Tibial artery (tissue), 4 donors: ENCODE measurements at regions not wholly inside any gene's neighbourhood (a gene's known extent, or its start where the extent isn't known, plus 50 kb on each side); places are given as distances from the start of the nearest gene placed in this dataset.

Experiments used
- DNase-seq, 2 donors: peaks; one replicate each; pipeline ENCODE4 v3.0.0-alpha.2; 2019
- H3K27ac ChIP-seq, 2 donors: fragments of 200-600 bp; sonication (generic) in 1 of 2; 1 replicate in 1 of 2; 2 replicates in 1 of 2; pipeline ENCODE4 v1.5.1; 2018 to 2019; ENCODE audit warnings: mild to moderate bottlenecking in 1 of 2
- H3K27me3 ChIP-seq, 2 donors: fragments of 200-600 bp; sonication (generic) in 1 of 2; one replicate each; pipeline versions ENCODE4 v1.5.1 to v1.6.0; 2016 to 2019
- H3K36me3 ChIP-seq, 3 donors: fragments of 200-600 bp; sonication (generic) in 2 of 3; one replicate each; pipeline ENCODE4 v1.5.1; 2016 to 2019; ENCODE audit warnings: mild to moderate bottlenecking in 2 of 3
- H3K4me1 ChIP-seq, 4 donors: fragments of 200-600 bp; sonication (generic) in 2 of 4; 1 replicate in 3 of 4; 2 replicates in 1 of 4; pipeline ENCODE4 v1.5.1; 2016 to 2019
- H3K4me3 ChIP-seq, 2 donors: fragments of 200-600 bp; sonication (generic) in 1 of 2; 1 replicate in 1 of 2; 2 replicates in 1 of 2; pipeline ENCODE4 v1.5.1; 2018 to 2019; ENCODE audit warnings: mild to moderate bottlenecking in 2 of 2
- H3K9me3 ChIP-seq, 3 donors: fragments of 200-600 bp; sonication (generic) in 1 of 3; one replicate each; pipeline ENCODE4 v1.5.1; 2016 to 2019
- CTCF ChIP-seq, 2 experiments: fragments of 200-600 bp in 1 of 2; fragments of 450-650 bp in 1 of 2; IDR thresholded peaks; one replicate each; pipeline ENCODE4 v1.5.1; 2017 to 2019; ENCODE audit warnings: antibody characterized with exemption in 2 of 2, mild to moderate bottlenecking in 1 of 2, moderate library complexity in 1 of 2
- intact Hi-C: fragments of 100-400 bp; cut with DNase I; formaldehyde crosslinking; loops from one replicate; pipeline ENCODE4 v1.15.0; 2023; ENCODE audit warnings: low total_unique reads

- Histone ChIP-seq H3K36me3 (no peaks in the 10 kb centered on the region), H3K4me3 (no peak overlapping the region), H3K9me3 (no peaks in the 10 kb centered on the region), H3K27me3 (no peaks in the 10 kb centered on the region), H3K4me1 (no peaks in the 10 kb centered on the region), H3K27ac (no peak overlapping the region)
- no peak for DNase-seq
- TF ChIP-seq CTCF (IDR thresholded peaks at IDR 0.05), result no peak
- intact Hi-C loops, result no loop called here
These were observed 123.1 kb downstream of the OLIG3 start for GRCh38 chr6:137370871-137371633.

GRCh38 chr6:137369136-137369535 lies 125.1 kb downstream of the OLIG3 start:
- TF ChIP-seq CTCF (IDR thresholded peaks at IDR 0.05), result no peak
- intact Hi-C loops, result no loop called here
- Histone ChIP-seq H3K4me1 (no peaks in the 10 kb centered on the region), H3K27ac (no peak overlapping the region), H3K9me3 (no peaks in the 10 kb centered on the region), H3K27me3 (no peaks in the 10 kb centered on the region), H3K36me3 (no peaks in the 10 kb centered on the region), H3K4me3 (no peak overlapping the region)
- no peak for DNase-seq

- no peak overlapping the region for H3K27ac ChIP-seq
- no peak for TF ChIP-seq CTCF (IDR thresholded peaks at IDR 0.05)
- no peaks in the 10 kb centered on the region for H3K27me3 ChIP-seq
- intact Hi-C loops, result no loop called here
- no peaks in the 10 kb centered on the region for H3K9me3 ChIP-seq
- no peak for DNase-seq
- H3K4me1 ChIP-seq, result no peaks in the 10 kb centered on the region
- no peak overlapping the region for H3K4me3 ChIP-seq
- H3K36me3 ChIP-seq, result no peaks in the 10 kb centered on the region
These were observed 128.3 kb downstream of the OLIG3 start for GRCh38 chr6:137365707-137366437.

- intact Hi-C loops, result no loop called here
- TF ChIP-seq CTCF (IDR thresholded peaks at IDR 0.05), result no peak
- no peaks in the 10 kb centered on the region for H3K4me1 ChIP-seq
- H3K27me3 ChIP-seq, result no peaks in the 10 kb centered on the region
- no peaks in the 10 kb centered on the region for H3K9me3 ChIP-seq
- H3K27ac ChIP-seq, result no peak overlapping the region
- DNase-seq, result no peak
- H3K4me3 ChIP-seq, result no peak overlapping the region
- no peaks in the 10 kb centered on the region for H3K36me3 ChIP-seq
These were observed 130.4 kb downstream of the OLIG3 start for GRCh38 chr6:137363805-137364138.

- Histone ChIP-seq H3K36me3 (no peaks in the 10 kb centered on the region), H3K9me3 (no peaks in the 10 kb centered on the region), H3K27ac (no peak overlapping the region), H3K4me1 (no peaks in the 10 kb centered on the region), H3K4me3 (no peak overlapping the region), H3K27me3 (no peaks in the 10 kb centered on the region)
- intact Hi-C loops, result no loop called here
- DNase-seq, result no peak
- TF ChIP-seq CTCF (IDR thresholded peaks at IDR 0.05), result no peak
These were observed 131.1 kb downstream of the OLIG3 start for GRCh38 chr6:137362878-137363804.
